CD4-positive, alpha-beta T cell treated with Interleukin-6 at 100 ng/mL for 8 hours (primary cell): ENCODE measurements at regions not wholly inside any gene's neighbourhood (a gene's known extent, or its start where the extent isn't known, plus 50 kb on each side); places are given as distances from the start of the nearest gene placed in this dataset.

Source experiments
- DNase-seq: peaks from one replicate; pipeline ENCODE4 v3.0.0-alpha.2; 2020; ENCODE audit warnings: mixed read lengths, low spot score

GRCh38 chr10:130824230-130825014 lies 487.1 kb downstream of the TCERG1L start:
- no peak for DNase-seq

DNA sequence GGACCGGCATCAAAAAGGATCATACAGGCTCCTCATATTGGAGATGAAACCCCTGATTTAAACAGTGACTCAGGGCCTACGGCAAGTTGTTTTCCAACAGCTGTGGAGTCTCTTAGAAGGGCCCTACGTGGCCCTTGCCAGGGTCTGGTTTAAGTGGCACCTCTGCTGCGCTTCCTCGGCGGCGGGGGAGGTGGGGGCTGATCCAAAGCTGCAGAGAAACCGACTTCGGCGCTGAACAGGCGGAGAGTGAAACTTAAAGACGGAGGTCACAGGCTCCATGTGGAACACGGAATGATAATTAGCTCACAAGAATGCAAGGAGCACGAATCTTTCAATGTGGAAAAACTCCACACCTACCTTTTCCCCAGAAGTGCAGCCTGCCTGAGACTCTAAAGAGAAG lies 477.9 kb downstream of the TCERG1L start:
- no peak for DNase-seq

DNA sequence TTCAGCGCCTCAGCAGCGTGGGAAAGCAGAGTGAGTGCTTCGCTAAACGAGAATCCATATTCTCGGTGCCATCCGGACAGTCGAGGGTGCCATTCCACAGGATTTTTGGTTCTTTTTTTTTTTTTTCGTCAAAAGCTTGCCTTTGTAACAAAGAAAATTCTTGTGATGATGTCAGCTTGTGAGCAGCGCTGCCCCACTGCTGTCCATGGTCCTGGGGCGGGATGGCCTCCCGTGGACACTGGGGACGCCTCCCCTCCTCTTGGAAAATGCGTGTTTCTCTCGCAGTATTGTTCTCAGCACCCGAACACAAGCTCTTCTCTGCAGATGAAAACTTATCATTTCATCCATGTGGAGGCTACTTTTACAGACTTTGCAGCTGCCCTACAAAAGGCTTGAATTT lies 477.4 kb downstream of the TCERG1L start:
- no peak for DNase-seq

- DNase-seq = no peak
These were observed 476.9 kb downstream of the TCERG1L start for GRCh38 chr10:130834573-130834972.

- no peak for DNase-seq
These were observed 476.5 kb downstream of the TCERG1L start for GRCh38 chr10:130835068-130835467.

DNA sequence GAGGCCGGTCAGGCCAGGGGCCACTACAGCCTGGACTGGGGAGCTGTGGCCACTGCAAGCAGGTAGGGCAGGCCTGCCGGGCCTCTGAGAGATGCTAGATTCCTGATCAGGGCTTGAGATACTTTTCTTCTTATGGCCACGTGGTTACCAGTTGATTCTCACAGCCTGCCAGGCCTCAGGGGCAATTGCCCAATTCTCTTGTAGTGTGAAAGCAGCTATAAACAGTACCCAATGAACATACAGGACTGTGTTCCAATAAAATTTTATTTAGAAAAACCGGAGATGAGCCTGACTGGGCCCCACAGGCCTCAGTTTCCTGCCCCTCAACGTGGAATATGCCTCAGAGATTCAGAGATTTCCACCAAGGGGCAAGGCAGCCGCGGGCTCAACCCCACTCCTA lies 475.2 kb downstream of the TCERG1L start:
- no peak for DNase-seq

GRCh38 chr10:130843051-130843653 lies 468.4 kb downstream of the TCERG1L start:
- no peak for DNase-seq

GRCh38 chr10:130844310-130844709 lies 467.2 kb downstream of the TCERG1L start:
- DNase-seq = no peak

DNA sequence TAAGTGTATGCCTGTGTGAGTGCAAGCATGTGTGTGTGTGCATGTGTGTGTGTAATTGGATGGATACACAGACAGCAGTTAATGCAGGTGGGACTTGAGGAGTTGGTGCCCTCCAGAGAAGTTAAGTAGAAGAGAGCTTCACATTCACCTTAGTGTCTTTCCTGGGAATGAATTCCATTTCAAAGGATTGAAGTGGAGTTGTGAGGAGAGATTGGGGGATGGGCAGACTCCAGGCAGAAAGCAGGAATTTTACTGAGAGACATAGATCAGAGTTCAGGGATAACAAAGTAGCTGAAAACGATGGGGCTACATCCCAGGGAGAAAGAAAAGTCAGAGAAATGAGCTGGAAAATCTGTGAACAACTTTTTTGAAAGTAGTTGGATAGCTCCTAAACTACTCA lies 464.4 kb downstream of the TCERG1L start:
- no peak for DNase-seq

GRCh38 chr10:130848855-130849254 lies 462.7 kb downstream of the TCERG1L start:
- no peak for DNase-seq

GRCh38 chr10:130854151-130854550 lies 457.4 kb downstream of the TCERG1L start:
- DNase-seq = no peak

GRCh38 chr10:130857631-130858295 lies 453.8 kb downstream of the TCERG1L start:
- DNase-seq = no peak

DNA sequence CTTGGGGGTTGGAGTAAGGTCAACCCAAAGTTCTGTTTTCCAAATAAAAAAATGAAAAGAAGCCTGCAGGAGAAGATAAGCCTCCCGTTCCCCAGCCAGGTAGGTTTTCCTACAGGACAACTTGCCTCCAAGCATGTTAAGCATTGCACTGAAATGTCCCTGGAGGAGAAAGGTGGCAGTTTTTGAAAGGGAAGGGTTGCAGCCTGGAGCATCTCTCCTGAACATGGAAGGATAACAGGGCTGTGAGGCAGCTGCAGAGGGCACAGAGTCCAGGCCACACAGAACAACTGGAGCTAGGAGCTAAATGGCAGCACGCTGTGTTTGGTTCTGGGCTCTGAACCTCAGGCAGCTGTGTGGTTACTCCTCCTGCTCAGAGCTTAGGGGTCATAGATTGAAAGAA lies 452.9 kb downstream of the TCERG1L start:
- no peak for DNase-seq

DNA sequence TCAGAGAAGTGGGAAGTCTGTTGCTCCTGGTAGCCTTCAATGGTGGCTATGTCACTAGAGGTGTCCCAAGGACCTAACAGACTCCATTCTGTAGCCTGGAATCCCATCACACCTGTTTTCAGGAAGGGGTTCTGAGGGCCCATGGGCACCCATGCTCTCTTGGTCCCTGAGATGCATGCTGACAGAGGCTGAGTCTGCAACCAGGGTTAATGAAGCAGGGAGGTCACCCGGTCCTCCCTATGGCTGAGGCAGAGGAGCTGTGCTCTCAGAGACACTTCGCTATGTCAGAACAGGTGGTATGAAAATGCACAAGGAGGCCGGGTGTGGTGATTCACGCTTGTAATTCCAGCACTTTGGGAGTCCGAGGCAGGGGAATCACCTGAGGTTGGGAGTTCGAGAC lies 452.1 kb downstream of the TCERG1L start:
- DNase-seq = no peak

DNA sequence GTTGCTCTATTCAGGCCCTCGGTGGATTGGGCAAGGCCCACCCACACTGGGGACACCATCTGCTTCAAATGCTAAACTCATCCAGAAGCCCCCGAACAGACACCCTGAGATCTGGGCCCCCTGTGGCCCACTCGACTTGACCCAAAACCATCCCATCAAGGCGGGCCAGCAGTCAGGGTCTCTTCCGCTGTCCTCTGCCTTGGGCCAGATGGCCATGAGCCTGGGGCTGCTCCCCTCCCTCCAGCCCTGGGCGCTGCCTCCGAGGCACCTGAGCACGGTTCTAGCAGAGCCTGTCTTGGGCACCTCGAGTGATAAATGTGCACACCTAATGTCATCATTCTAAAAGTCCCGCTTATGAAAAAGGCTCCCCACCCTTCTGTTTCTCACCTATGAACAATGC lies 449.4 kb downstream of the TCERG1L start:
- DNase-seq = no peak

- no peak for DNase-seq
These were observed 448.9 kb downstream of the TCERG1L start for GRCh38 chr10:130862626-130863025.

DNA sequence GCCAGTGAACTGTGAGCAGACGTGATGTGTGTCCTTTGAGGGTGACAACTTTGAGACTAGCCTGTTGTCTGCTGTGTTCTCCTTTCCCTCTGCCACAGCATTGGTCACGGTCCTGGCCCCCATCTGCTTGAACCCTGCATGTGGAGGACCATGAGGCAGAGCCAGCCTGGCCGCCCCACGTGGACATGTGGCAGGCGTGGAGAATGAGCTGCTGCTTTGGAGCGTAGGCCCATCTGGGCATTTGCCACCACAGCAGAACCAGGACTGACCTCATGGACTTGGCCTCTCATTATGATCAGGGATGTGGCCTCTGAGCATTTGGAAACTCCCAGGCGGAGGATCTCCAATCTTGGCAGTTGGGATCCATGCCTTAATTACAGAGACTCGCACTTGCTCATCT lies 448.5 kb downstream of the TCERG1L start:
- no peak for DNase-seq

DNA sequence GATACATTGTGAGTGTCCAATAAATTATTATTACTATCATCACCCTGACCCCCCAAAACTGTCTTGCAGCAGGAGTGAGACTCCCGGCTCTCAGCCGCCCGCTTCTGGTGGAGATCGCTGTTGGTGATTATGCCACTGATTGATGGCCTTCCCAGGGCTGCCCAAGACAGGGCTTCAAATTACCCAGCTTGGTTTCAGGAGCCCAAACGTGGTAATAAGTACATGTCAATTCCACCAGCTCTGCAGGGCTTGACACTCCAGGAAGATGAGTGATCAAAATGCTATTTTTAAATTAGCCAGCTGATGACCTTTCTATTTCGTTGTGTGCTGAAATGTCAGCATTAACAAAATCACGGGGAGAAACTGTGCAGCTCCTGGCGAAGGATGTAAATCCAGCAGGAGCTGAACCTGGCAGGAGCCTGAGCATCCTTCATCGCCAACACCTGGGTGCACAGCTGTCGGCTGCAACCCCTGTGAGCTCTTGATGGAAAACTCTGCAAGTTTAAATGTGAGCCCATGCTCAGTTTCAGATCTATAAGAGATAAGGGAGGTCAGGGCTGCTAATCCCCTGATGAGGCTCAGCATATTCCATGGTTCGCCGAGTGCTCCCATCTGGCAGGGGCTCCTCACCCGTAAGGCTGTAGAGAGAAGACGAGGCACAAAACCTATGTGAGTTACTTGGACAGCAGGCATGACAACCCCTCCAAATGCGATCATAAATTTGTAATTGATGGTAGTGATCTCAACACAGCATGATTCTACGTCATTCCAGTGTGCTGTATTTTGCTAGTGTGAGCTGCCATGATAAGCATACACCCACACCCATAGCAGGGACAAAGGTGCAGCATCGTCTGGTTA lies 446.3 kb downstream of the TCERG1L start:
- no peak for DNase-seq

GRCh38 chr10:130866857-130867256 lies 444.7 kb downstream of the TCERG1L start:
- DNase-seq = no peak

- DNase-seq = no peak
These were observed 443.9 kb downstream of the TCERG1L start for GRCh38 chr10:130867446-130868194.

GRCh38 chr10:130869179-130869841 lies 442.2 kb downstream of the TCERG1L start:
- DNase-seq = no peak
